Astrocyte of the spinal cord (primary cell): ENCODE measurements at regions not wholly inside any gene's neighbourhood (a gene's known extent, or its start where the extent isn't known, plus 50 kb on each side); places are given as distances from the start of the nearest gene placed in this dataset.

ENCODE experiments used
- DNase-seq: peaks from one replicate; pipeline ENCODE4 v3.0.0; 2011; ENCODE audit warnings: low read depth, low spot score
- H3K4me3 ChIP-seq: 2 replicates; pipeline ENCODE4 v1.5.1; 2011; ENCODE audit warnings: low read depth, mild to moderate bottlenecking, low read length, moderate library complexity
- in situ Hi-C: cut with HindIII; loops from 2 replicates; pipeline ENCODE4 v1.10.0; 2017; ENCODE audit warnings: low sequenced_read_pairs
- TF ChIP-seq, protein P1 (sequence below): IDR thresholded peaks from 2 replicates; pipeline ENCODE4 v1.5.1; 2012; ENCODE audit warnings: low read depth, mild to moderate bottlenecking, low read length, inconsistent platforms

DNA sequence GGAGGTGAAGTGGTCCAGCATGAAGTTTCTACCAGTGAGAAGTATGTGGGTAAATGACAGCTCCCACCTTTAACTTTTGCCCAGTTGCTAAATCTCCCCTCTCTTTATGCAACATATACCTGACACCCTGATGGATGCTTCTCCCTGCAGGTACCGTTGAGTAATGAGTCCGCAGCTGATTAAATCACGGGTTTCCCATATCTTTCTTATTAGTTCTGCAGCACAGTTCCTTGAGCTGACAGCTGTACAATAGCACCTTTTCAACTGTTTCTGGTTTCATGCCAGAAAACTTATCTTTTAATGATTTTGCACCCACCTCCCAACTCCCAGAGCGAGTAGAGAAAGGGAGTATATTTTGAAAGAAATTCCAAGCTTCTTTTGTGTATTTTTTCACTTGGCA, 161.0 kb upstream of the TUT7 start:
- TF ChIP-seq, protein P1, sequence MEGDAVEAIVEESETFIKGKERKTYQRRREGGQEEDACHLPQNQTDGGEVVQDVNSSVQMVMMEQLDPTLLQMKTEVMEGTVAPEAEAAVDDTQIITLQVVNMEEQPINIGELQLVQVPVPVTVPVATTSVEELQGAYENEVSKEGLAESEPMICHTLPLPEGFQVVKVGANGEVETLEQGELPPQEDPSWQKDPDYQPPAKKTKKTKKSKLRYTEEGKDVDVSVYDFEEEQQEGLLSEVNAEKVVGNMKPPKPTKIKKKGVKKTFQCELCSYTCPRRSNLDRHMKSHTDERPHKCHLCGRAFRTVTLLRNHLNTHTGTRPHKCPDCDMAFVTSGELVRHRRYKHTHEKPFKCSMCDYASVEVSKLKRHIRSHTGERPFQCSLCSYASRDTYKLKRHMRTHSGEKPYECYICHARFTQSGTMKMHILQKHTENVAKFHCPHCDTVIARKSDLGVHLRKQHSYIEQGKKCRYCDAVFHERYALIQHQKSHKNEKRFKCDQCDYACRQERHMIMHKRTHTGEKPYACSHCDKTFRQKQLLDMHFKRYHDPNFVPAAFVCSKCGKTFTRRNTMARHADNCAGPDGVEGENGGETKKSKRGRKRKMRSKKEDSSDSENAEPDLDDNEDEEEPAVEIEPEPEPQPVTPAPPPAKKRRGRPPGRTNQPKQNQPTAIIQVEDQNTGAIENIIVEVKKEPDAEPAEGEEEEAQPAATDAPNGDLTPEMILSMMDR, result no peak

DNA sequence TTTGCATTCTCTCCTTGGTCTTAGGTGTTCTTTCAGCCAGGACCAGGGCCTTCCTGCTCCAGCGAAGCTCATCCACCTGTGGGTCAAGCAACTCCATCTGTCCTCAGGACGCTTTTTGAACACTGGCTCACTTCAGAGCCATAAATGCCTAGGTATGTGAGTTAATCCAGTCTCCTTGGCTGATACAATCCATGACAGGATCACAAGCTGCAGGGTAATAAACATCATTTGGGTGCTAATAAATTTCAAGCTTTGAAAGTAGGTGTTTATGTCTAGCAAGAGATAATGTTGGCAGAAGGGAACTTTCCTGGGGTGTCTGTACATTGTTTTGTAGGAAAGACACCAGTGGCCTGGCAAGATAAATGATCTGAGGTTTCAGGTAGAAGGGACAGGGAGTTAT, 159.2 kb upstream of the TUT7 start:
- no peak overlapping the region for H3K4me3 ChIP-seq
- TF ChIP-seq, protein P1, result no peak
- in situ Hi-C loops, result no loop called here
- no peak for DNase-seq

More for the DNA sequence above, 161.0 kb upstream of the TUT7 start:
- H3K4me3 ChIP-seq, result no peak overlapping the region
- no peak for DNase-seq
- in situ Hi-C loops, result no loop called here

DNA sequence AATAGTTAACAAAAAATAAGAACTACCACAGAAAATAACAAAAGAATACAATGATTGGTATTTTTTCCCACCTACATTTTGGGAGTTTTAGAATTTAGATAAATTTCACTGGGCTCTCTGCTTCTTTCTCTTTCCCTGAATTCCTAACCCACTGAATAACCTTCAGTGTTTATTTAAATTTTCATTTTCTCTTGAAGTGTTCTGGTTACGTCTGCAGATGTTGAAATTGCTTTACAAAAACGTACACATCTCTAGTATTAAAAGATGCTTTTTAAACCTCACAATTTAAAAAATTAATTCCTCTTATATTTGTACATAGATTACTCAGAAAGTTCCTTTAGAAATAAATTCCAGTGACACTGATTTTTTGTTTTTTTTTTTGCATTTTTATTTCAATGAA, 158.7 kb upstream of the TUT7 start:
- in situ Hi-C loops, result no loop called here
- no peak for DNase-seq
- TF ChIP-seq, protein P1, result no peak
- no peak overlapping the region for H3K4me3 ChIP-seq

DNA sequence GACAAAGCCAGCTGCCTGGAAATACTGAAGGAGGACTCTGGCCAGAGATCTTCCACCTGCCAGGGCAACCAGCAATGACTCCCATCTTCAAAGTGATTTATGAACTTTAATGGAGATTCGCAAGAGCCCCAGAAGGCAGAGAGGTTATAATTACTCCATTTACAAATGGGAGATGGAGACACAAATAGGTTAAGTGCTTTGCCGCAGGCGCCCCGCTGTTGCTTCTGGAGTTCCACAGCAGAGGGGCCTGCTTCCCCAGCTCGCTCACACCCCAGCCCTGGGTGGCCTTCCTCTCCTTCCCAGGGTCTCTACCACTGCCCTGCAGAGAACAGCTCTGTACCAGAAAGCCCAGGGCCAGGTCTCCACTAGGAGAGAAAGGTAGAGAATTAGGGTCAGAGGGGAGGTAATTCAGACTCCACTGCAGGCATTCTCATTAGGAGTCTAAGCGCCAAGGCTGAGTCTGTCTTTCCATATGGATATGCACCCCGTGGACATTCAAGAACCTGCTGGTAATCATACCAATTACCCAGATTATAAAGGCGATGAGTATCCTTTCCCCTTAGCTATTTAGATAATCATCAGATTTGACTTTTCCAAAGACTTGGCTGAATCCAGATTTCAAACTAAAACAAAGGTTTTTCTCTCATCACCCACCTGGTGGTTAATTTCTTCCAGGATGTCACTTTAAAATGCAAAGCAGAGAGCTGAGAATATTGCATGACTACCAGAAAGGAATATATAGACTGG, 157.6 kb upstream of the TUT7 start:
- no peak for DNase-seq
- in situ Hi-C loops, result no loop called here
- TF ChIP-seq, protein P1, result no peak
- no peak overlapping the region for H3K4me3 ChIP-seq

DNA sequence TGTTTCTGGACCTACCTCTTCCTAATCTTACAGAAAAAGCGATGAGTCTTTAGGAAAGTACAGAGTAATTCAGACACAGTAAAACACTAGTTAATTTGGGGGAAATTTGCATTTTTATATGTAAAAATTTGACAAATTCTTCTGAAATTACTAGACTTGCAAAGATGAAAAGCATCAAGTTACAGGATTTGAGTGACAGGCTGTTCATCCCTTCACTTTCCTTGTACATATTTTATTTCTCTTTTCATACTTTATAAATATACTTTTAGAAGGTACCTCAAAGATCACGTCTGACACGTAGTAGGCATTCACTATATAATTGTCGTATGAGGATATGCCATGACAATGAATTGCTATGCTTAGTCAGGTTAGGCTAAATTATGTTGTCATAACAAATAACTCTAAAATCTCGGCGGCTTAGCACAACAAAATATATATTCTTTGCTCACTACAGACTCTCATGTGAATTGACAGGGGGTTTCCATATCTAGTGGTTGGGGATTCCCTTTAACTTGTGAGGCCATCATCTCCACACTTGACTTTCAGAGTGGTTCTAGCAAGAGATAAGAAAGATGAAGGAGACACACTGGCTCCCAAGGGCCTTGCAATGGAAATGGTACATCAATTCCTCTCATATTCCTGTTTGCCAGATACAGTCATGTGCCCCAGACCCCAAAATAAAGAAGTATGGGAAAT, 154.1 kb upstream of the TUT7 start:
- in situ Hi-C loops, result no loop called here
- no peak overlapping the region for H3K4me3 ChIP-seq
- TF ChIP-seq, protein P1, result no peak
- DNase-seq, result no peak

DNA sequence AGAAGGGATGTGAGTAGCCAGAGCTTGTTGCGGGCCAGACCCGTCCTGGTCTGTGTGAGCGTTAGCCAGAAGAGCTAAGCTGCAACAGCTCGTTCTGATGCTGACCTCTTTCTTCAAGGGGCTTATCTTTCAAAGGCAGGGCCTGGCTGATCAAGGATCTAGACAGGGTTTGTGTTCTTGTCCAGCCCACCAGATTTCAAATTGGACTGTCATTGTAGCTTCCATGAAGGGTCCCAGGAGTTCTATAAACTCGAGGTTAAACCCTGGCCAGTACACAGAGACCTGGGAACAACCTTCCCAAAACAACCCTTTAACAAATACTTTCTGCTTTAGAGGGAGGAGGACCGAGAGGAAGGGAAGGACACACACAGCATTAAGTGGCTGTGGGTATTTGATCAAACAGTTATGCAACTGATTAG, 153.0 kb upstream of the TUT7 start:
- in situ Hi-C loops, result no loop called here
- H3K4me3 ChIP-seq, result no peak overlapping the region
- no peak for DNase-seq
- TF ChIP-seq, protein P1, result no peak
